Memory B cell (primary cell): ENCODE measurements at regions not wholly inside any gene's neighbourhood (a gene's known extent, or its start where the extent isn't known, plus 50 kb on each side); places are given as distances from the start of the nearest gene placed in this dataset.

Source experiments
- ATAC-seq: fragments of 150-1000 bp; cut with Tn5 transposase; 2 replicates; pipeline ENCODE4 v1.10.0; 2021; ENCODE audit warnings: low read depth, mild to moderate bottlenecking, moderate library complexity
- DNase-seq, 2 donors: peaks; one replicate each; pipeline ENCODE4 v3.0.0; 2022; ENCODE audit warnings: low spot score in 2 of 2
- H3K27ac Mint-ChIP-seq: one replicate; pipeline ENCODE4 v1.8.0; 2022; ENCODE audit warnings: mild to moderate bottlenecking, moderate library complexity, mixed read lengths
- H3K27me3 Mint-ChIP-seq: one replicate; pipeline ENCODE4 v1.8.0; 2022; ENCODE audit warnings: mixed read lengths
- H3K36me3 Mint-ChIP-seq: one replicate; pipeline ENCODE4 v1.8.0; 2022; ENCODE audit warnings: mild to moderate bottlenecking, mixed read lengths
- H3K4me1 Mint-ChIP-seq: one replicate; pipeline ENCODE4 v1.8.0; 2022; ENCODE audit warnings: mixed read lengths
- H3K4me3 Mint-ChIP-seq: one replicate; pipeline ENCODE4 v1.8.0; 2022; ENCODE audit warnings: mild to moderate bottlenecking, moderate library complexity, mixed read lengths
- H3K9me3 Mint-ChIP-seq: one replicate; pipeline ENCODE4 v1.8.0; 2022; ENCODE audit warnings: mixed read lengths

DNA sequence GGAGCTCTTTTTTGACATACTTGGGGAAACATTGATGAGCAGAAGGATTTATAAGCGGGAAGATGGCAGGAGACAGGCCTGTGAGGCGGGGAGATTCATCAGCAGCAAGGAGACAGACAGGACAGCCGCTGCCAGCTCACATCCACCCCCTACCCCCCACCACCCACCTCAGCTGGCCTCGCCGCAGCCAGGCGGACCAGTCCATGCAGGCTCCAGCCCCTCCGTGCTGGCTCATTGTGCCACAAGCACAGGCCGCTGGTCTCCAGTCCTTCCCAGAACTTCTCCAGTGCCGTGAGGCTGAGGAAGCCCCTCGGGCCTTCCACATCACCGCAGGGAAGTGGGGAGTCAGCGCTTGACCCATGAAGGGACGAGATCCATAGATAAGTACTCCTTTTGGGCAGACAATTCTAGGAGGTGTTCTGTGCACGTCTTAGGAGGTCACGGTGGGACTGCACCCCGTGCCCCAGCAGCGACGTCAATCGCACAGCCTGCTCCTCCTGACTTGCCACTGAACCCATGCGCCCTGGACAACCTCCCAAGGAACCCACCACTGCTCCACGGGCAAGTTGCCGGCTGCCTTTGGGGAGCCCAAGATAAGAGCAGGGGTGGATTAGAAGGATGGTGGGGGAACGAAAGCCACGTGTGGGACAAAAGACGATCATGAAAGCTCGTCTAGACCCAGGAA is 323.6 kb downstream of the C16orf95 start:
- ATAC-seq: no peak
- no peak for DNase-seq
- Mint-ChIP-seq H3K9me3 (peaks cover 3% of the 10 kb centered on the region), H3K27ac (no peak overlapping the region), H3K4me1 (no peaks in the 10 kb centered on the region), H3K36me3 (no peaks in the 10 kb centered on the region), H3K27me3 (peaks cover 9% of the 10 kb centered on the region), H3K4me3 (no peak overlapping the region)

DNA sequence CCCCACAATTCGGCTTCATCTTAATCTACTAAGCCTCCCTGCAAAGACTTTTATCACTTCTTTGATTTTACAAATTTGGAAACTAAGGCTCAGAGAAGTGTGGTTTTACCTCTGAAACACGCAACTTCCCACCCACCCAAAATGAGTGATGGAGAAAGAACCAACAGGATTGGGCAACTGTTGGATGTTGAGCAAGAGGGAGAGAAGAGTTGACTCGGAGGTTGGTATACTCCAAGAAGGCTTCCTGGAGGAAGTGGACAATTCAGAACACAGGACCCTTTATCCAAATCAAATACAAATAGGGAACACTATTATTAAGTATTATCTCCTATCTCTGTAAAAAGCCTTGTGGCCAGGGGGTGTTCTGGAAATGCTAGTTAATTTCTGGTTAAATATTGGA is 323.0 kb downstream of the C16orf95 start:
- Mint-ChIP-seq H3K36me3 (no peaks in the 10 kb centered on the region), H3K27me3 (peaks cover 11% of the 10 kb centered on the region)

DNA sequence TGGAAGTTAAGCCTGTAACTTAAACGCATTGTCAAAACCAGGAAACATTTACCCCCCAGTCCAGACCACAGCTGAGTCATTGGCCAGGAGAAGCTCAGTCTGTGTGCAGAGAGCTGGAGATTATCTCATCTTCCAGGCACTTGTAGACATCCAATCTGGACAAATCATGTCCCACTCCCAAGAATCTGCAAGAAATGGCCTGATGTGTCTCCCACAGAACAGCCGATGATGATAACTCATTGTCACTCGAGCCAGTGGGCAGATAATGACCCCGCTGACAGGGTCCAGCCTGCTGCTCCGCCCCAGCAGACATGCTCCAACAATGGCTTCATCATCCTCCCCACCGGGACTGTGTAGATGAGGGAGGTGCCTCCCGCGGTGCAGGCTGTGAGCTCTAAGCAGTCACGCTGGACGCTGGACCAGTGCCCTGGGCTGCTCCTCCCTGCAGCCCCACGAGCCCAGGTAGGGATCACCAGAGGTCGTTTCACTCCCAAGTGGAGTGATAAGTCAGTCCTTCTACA is 322.5 kb downstream of the C16orf95 start:
- ATAC-seq (no peak), DNase-seq (no peak)
- Mint-ChIP-seq H3K4me3 (no peak overlapping the region), H3K27ac (no peak overlapping the region), H3K27me3 (peaks cover 11% of the 10 kb centered on the region), H3K4me1 (no peaks in the 10 kb centered on the region), H3K36me3 (no peaks in the 10 kb centered on the region), H3K9me3 (peaks cover 9% of the 10 kb centered on the region)

More for the DNA sequence above, 323.0 kb downstream of the C16orf95 start:
- Mint-ChIP-seq H3K27ac (no peak overlapping the region), H3K4me1 (no peaks in the 10 kb centered on the region), H3K9me3 (peaks cover 6% of the 10 kb centered on the region), H3K4me3 (no peak overlapping the region)
- DNase-seq (no peak), ATAC-seq (no peak)

DNA sequence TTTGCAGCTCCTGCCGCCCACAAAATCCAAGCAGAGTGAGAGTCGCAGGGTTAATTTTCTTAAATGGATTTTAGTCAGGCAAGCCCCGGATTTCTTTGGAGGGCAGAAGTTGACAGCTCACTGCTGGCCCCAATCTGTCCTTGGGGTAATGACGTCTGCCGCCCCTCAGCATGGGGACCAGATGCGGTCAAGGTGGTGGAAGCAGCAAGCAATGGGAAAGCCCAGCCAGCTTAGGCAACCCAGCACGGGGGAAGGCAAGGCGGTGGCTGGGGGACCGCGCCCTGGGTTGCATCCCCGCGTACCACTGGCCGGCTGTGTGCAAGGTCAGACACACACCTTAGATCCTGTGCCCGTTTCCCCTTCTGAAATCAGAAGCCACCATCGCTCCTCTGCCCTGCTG is 321.7 kb downstream of the C16orf95 start:
- no peak for DNase-seq
- no peak for ATAC-seq
- Mint-ChIP-seq H3K36me3 (no peaks in the 10 kb centered on the region), H3K27me3 (peaks cover 11% of the 10 kb centered on the region), H3K4me1 (no peaks in the 10 kb centered on the region), H3K9me3 (peaks cover 9% of the 10 kb centered on the region), H3K4me3 (no peak overlapping the region), H3K27ac (no peak overlapping the region)

DNA sequence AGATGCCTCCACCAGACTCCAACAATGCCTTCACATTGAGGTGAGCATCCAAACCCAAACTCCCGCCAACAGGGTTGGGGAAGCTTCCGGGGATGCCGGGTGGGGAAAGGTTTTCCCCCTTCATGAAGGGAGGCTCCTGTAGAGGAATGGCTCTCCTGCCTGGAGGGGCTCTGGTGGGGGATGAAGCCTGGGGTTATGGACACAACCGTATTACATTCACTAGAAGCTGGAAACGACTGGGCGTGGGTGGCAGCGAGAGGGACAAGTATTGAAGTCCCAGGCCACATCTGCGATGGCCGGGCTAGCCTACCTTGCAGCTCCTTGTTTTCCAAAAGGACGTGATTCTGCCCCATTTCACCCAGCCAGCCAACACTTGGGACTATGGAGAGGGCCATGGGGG is 321.1 kb downstream of the C16orf95 start:
- Mint-ChIP-seq H3K9me3 (peaks cover 9% of the 10 kb centered on the region), H3K4me1 (no peaks in the 10 kb centered on the region), H3K36me3 (no peaks in the 10 kb centered on the region), H3K27ac (no peak overlapping the region), H3K27me3 (peaks cover 9% of the 10 kb centered on the region), H3K4me3 (no peak overlapping the region)
- ATAC-seq (no peak), DNase-seq (no peak)

DNA sequence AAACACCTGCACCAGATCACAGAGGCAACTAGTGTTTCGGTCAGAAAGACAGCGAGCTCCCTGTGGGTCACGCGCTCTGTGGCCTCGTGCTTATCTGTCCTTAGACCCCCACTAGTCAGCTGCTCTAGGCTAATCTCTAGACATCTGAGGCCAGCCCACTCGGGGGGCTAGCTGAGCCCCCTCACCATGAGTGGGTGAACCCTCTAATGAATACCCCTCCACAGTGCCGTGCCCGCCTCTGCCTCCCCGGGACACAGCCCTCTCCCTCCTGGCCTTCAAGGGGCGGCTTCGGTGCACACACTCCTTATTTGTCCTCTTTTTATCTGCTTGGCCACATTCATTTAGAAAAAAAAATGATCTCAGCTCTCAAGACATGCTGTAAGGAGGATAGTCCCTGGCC is 320.1 kb downstream of the C16orf95 start:
- Mint-ChIP-seq H3K36me3 (no peaks in the 10 kb centered on the region), H3K9me3 (peaks cover 9% of the 10 kb centered on the region), H3K4me3 (no peak overlapping the region), H3K27me3 (peaks cover 8% of the 10 kb centered on the region), H3K4me1 (no peaks in the 10 kb centered on the region), H3K27ac (no peak overlapping the region)
- no peak for ATAC-seq
- DNase-seq: no peak

DNA sequence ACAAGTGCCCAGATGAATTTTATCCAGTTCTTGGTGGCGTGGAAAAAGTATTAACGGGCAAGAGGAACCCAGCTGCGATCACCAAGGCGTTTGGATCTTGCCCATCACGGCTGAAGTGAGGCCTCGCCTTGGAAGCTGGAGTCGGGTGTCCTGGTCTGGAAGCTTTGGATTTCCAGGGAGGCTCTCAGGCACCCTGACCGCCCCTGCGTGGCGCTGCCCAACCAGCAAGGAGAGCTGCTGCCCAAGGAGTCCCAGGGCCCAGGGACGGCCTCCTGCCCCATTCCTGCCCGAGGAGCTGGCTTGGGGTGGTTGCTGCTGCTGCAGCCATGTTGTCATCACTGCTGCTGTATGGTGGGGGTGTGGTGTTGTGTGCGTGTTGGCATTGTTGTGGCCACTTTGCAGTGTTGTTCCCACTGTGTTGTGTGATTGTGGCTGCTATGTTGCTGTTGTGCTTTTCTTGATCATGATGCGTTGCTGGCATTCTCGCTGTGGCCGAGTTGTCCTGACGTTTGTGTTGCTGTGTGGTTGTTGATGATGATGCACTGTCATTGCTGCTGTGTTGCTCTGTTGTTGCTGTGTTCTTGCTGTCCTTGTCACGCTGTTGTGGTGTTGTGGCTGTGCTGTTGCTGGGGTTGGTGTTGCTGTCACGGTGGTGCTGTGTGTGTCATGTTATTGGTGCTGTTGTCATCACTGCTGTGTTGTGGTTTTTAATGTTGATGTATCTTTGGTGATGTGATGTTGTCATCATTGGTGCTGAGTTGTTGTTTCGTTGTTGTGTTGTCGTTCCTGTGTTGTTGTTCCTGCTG is 318.8 kb downstream of the C16orf95 start:
- Mint-ChIP-seq H3K27ac (no peak overlapping the region), H3K4me1 (no peaks in the 10 kb centered on the region), H3K4me3 (no peak overlapping the region), H3K36me3 (no peaks in the 10 kb centered on the region), H3K27me3 (peaks cover 7% of the 10 kb centered on the region), H3K9me3 (peaks cover 5% of the 10 kb centered on the region)
- DNase-seq: no peak
- ATAC-seq: no peak

DNA sequence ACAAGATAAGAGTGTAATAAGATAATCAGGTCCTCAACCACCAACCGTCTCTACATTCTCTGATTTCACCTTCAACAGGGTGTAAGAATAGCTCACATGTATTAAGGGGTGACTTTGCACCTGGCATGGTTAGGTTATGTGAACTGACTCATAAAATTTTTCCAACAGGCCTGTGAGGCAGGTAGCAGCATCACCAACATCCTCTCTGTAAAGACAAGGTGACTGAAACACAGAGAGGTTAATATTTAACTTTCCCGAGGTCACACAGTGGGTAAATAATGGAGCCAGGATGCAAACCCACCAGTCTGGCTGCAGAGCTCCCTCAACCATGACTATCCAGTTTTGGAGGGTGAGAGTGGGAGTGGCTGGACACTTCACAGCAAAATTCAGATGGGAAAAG is 317.2 kb downstream of the C16orf95 start:
- no peak overlapping the region for H3K27ac Mint-ChIP-seq
- peaks cover 8% of the 10 kb centered on the region for H3K9me3 Mint-ChIP-seq
- H3K36me3 Mint-ChIP-seq: no peaks in the 10 kb centered on the region
- no peak for ATAC-seq
- H3K27me3 Mint-ChIP-seq: peaks cover 7% of the 10 kb centered on the region
- no peaks in the 10 kb centered on the region for H3K4me1 Mint-ChIP-seq
- DNase-seq: no peak
- no peak overlapping the region for H3K4me3 Mint-ChIP-seq

DNA sequence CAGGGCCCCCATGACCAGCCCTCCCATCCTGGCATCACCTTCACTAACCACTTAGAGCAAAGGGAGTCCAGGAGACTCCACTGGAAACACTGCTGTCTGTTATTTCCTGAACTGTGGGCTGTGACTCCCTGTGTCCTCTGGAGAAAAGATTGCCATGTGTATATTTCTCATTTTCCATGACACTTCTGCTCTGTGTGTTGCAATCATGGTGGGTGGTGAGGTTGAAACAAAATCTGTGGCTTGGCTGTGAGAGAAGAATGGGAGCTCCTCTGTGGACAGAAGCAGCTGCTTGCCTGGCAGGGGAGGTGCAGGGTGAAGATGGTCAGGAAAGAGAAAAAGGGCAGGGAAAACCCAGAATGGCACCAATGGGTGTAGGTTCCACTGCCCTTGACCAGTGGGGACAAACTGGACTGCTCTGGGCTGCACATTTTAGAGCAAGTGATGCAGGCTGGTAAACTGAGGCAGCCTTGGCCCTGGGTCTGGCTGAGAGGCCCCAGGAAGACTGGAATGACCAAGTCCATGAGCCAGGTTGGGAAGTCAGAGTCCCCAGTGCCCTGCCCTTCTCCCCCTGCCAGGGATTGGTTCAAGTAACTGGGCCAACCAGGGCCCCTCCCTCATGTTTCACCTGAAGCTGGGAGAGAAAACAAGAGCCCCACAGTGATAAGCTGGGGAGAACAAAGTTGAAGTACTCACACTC is 314.3 kb downstream of the C16orf95 start:
- Mint-ChIP-seq H3K27me3 (peaks cover 7% of the 10 kb centered on the region), H3K27ac (no peak overlapping the region), H3K36me3 (no peaks in the 10 kb centered on the region), H3K9me3 (peaks cover 8% of the 10 kb centered on the region), H3K4me3 (no peak overlapping the region), H3K4me1 (no peaks in the 10 kb centered on the region)
- DNase-seq (no peak), ATAC-seq (no peak)

DNA sequence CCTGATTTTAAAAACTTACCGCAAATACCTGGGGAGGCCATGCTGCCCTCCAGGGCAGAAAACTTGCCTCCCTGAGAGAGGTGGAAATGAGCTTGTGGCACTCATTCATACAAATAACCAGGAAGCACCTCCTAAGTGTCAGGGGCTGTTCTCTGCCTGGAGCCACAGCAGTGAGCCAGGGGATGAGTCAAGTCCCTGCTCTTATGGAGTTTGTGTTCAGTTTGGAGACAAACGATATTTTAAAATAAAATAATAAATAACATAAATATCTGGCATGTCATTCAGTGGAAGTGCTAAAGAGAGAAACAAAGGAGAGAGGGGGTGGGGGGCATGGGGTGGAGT is 313.8 kb downstream of the C16orf95 start:
- Mint-ChIP-seq H3K9me3 (peaks cover 8% of the 10 kb centered on the region), H3K4me3 (no peak overlapping the region), H3K36me3 (no peaks in the 10 kb centered on the region), H3K4me1 (no peaks in the 10 kb centered on the region), H3K27ac (no peak overlapping the region), H3K27me3 (peaks cover 7% of the 10 kb centered on the region)
- no peak for ATAC-seq
- no peak for DNase-seq

DNA sequence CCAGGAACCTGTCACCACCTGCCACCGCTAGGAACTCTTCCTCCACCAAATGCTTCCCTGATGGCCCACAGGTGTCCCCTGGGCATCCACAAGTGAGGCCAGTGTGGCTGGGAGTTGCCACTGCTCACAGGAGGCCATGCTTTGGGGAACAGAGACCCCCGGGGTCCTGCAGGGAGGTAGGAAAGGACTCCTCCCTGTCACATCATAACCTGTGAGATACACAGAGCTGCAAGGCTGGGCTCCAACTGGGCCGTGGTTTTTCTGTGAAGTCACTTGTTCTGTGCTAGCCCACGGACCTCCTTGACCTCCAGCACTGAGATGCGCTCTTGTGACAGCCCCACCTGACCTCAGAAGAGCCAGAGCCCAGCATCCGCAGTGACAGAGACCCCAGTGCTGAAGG is 311.2 kb downstream of the C16orf95 start:
- no peak overlapping the region for H3K27ac Mint-ChIP-seq
- no peaks in the 10 kb centered on the region for H3K36me3 Mint-ChIP-seq
- ATAC-seq (no peak), DNase-seq (no peak)
- H3K4me1 Mint-ChIP-seq: no peaks in the 10 kb centered on the region
- H3K9me3 Mint-ChIP-seq: peaks cover 5% of the 10 kb centered on the region
- H3K4me3 Mint-ChIP-seq: no peak overlapping the region
- H3K27me3 Mint-ChIP-seq: no peaks in the 10 kb centered on the region

DNA sequence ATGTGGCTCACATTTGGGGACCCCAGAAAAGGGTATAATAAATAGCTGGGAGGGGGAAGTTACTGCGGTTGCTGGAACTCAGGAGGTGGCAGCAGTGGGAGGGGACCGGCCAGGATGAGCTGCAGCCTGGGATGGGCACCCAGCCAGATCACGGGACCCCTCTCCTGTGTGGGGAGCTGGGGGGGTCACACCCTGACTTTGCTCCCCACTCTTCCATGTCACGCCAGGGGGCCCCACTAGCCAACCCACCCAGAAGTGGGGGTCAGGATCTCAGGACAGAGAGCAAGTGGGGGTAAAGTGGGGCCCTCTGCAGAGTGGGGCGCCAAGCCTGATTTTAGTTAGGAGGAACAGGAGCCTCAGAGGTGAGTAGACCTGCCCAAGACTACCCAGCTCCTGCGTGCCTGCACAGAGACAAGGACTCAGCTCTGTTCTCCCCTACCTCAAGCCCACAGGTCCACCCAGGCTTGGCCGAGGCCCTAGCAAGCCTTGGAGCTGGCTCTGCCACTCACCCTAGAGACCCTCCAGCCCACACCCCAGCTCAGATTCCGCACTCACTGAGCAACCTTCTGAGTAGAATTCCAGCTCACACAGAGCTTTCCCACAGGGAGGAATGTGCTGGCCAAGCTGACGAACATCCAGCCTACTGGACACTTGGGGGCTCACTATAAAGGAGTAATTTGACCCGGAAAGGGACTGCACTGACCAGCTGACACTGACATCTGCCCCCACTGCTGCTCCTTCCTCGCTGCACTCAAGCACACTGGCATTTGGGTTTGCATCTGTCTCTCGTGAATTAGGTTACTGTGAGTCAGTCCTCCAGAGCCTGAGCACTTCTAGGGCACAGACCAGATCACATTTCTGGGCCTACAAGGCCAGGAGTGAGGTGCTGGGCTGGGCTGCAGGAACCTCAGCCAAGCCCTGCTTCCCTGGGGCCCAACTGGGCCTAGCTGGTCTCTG is 310.1 kb downstream of the C16orf95 start:
- no peak overlapping the region for H3K4me3 Mint-ChIP-seq
- H3K4me1 Mint-ChIP-seq: no peaks in the 10 kb centered on the region
- H3K9me3 Mint-ChIP-seq: peaks cover 5% of the 10 kb centered on the region
- no peaks in the 10 kb centered on the region for H3K36me3 Mint-ChIP-seq
- no peaks in the 10 kb centered on the region for H3K27me3 Mint-ChIP-seq
- DNase-seq (no peak), ATAC-seq (no peak)
- no peak overlapping the region for H3K27ac Mint-ChIP-seq

DNA sequence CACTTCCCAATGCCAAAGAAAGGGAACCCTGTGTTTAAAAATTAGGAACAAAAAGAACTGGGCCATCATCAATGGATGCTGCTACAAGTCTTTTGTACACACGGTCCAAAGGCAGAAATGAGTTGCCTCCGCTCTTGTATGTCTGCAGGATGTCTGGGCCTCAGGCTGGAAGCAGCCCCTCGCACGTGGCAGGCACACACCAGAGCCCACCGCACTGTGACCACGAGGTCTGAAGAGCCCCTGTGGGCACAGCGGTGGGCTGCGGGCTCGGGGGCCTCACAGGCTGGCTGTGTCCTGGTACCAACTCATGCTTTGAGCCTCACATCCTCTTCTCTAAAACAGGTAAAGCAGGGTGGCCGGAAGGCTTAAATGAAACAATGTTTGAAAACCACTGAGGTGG is 309.3 kb downstream of the C16orf95 start:
- peaks cover 7% of the 10 kb centered on the region for H3K9me3 Mint-ChIP-seq
- H3K36me3 Mint-ChIP-seq: no peaks in the 10 kb centered on the region
- no peak overlapping the region for H3K4me3 Mint-ChIP-seq
- H3K27me3 Mint-ChIP-seq: no peaks in the 10 kb centered on the region
- ATAC-seq (no peak), DNase-seq (no peak)
- no peak overlapping the region for H3K27ac Mint-ChIP-seq
- no peaks in the 10 kb centered on the region for H3K4me1 Mint-ChIP-seq
